GM23338 (cell line): ENCODE measurements at regions not wholly inside any gene's neighbourhood (a gene's known extent, or its start where the extent isn't known, plus 50 kb on each side); places are given as distances from the start of the nearest gene placed in this dataset.

ENCODE experiments used
- ATAC-seq: fragments of 200-7000 bp; cut with Tn5 transposase; 3 replicates; pipeline ENCODE4 v1.9.1; 2020
- DNase-seq: peaks from one replicate; pipeline ENCODE4 v3.0.0-alpha.2; 2015; ENCODE audit warnings: low spot score
- H2AFZ ChIP-seq: fragments of 200-600 bp; sonication (generic); 2 replicates; pipeline ENCODE4 v1.8.0; 2016; ENCODE audit warnings: antibody characterized with exemption, mild to moderate bottlenecking, moderate library complexity
- H3F3A ChIP-seq: fragments of 200-600 bp; sonication (generic); replicated peaks from 2 replicates; pipeline ENCODE4 v1.8.0; 2017; ENCODE audit warnings: antibody characterized with exemption, mixed run types, low read depth
- H3K27ac ChIP-seq: fragments of 200-600 bp; sonication (generic); 2 replicates; pipeline ENCODE4 v1.6.1; 2016; ENCODE audit warnings: low read depth
- H3K27me3 ChIP-seq: fragments of 200-600 bp; sonication (generic); 2 replicates; pipeline ENCODE4 v1.8.0; 2016; ENCODE audit warnings: mild to moderate bottlenecking, mixed run types, moderate library complexity; ENCODE audit not compliant: insufficient read depth
- H3K36me3 ChIP-seq: fragments of 200-600 bp; sonication (generic); 2 replicates; pipeline ENCODE4 v1.8.0; 2016; ENCODE audit warnings: mild to moderate bottlenecking; ENCODE audit not compliant: insufficient read depth
- H3K4me1 ChIP-seq: fragments of 200-600 bp; sonication (generic); 2 replicates; pipeline ENCODE4 v1.8.0; 2016; ENCODE audit warnings: mild to moderate bottlenecking, moderate library complexity; ENCODE audit not compliant: insufficient read depth
- H3K4me2 ChIP-seq: fragments of 200-600 bp; sonication (generic); 2 replicates; pipeline ENCODE4 v1.7.1; 2017; ENCODE audit warnings: mixed run types
- H3K4me3 ChIP-seq: fragments of 200-600 bp; sonication (generic); 2 replicates; pipeline ENCODE4 v1.6.1; 2016; ENCODE audit warnings: mixed run types
- H3K79me2 ChIP-seq: fragments of 200-600 bp; sonication (generic); replicated peaks from 2 replicates; pipeline ENCODE4 v1.8.0; 2017; ENCODE audit warnings: mild to moderate bottlenecking; ENCODE audit not compliant: insufficient read depth
- H3K9me2 ChIP-seq: fragments of 200-600 bp; sonication (generic); 2 replicates; pipeline ENCODE4 v1.8.0; 2017; ENCODE audit not compliant: insufficient read depth
- H4K20me1 ChIP-seq: fragments of 200-600 bp; sonication (generic); replicated peaks from 2 replicates; pipeline ENCODE4 v1.8.0; 2017; ENCODE audit warnings: mild to moderate bottlenecking; ENCODE audit not compliant: insufficient read depth
- H3K27ac Mint-ChIP-seq: 2 replicates; pipeline ENCODE4 v1.8.0; 2020; ENCODE audit warnings: inconsistent platforms, mild to moderate bottlenecking, moderate library complexity, mixed read lengths
- H3K27me3 Mint-ChIP-seq: 3 replicates; pipeline ENCODE4 v1.8.0; 2022; ENCODE audit warnings: low read depth, mild to moderate bottlenecking, moderate library complexity, mixed read lengths, inconsistent platforms; ENCODE audit not compliant: insufficient read depth, poor library complexity
- H3K36me3 Mint-ChIP-seq: 3 replicates; pipeline ENCODE4 v1.8.0; 2021; ENCODE audit warnings: low read depth, mild to moderate bottlenecking, inconsistent platforms, moderate library complexity, mixed read lengths
- H3K4me1 Mint-ChIP-seq: 3 replicates; pipeline ENCODE4 v1.8.0; 2020; ENCODE audit warnings: mild to moderate bottlenecking, inconsistent platforms, mixed read lengths
- H3K4me3 Mint-ChIP-seq: 3 replicates; pipeline ENCODE4 v1.8.0; 2021; ENCODE audit warnings: moderate library complexity, mild to moderate bottlenecking, inconsistent platforms, mixed read lengths
- H3K9me3 Mint-ChIP-seq: 3 replicates; pipeline ENCODE4 v1.8.0; 2020; ENCODE audit warnings: moderate library complexity, mild to moderate bottlenecking, inconsistent platforms, mixed read lengths
- CREB1 ChIP-seq: fragments of 250-450 bp; sonication (Bioruptor Pico); IDR thresholded peaks from 2 replicates; pipeline ENCODE4 v1.5.0; 2020; ENCODE audit warnings: low read depth, mild to moderate bottlenecking, moderate library complexity
- EZH2 ChIP-seq: fragments of 200-600 bp; sonication (generic); IDR thresholded peaks from one replicate; pipeline ENCODE4 v1.8.0; 2017; ENCODE audit warnings: antibody characterized with exemption, mild to moderate bottlenecking, low read depth; ENCODE audit not compliant: unreplicated experiment
- EZH2phosphoT487 ChIP-seq: fragments of 200-600 bp; sonication (generic); IDR thresholded peaks from one replicate; pipeline ENCODE4 v1.8.1; 2018; ENCODE audit warnings: antibody characterized with exemption; ENCODE audit not compliant: unreplicated experiment
- JUNB ChIP-seq: IDR thresholded peaks from one replicate; pipeline ENCODE4 v1.6.1; 2016; ENCODE audit warnings: antibody characterized with exemption; ENCODE audit not compliant: unreplicated experiment
- NANOG ChIP-seq: IDR thresholded peaks from 2 replicates; pipeline ENCODE4 v1.6.1; 2016; ENCODE audit warnings: antibody characterized with exemption, borderline replicate concordance
- POLR2AphosphoS5 ChIP-seq: IDR thresholded peaks from 2 replicates; pipeline ENCODE4 v1.6.1; 2016; ENCODE audit warnings: antibody characterized with exemption, low read depth
- STAT1 ChIP-seq: IDR thresholded peaks from one replicate; pipeline ENCODE4 v1.6.1; 2016; ENCODE audit warnings: antibody characterized with exemption; ENCODE audit not compliant: unreplicated experiment
- ZNF114 ChIP-seq: fragments of 250-450 bp; sonication (Bioruptor Pico); IDR thresholded peaks from 2 replicates; pipeline ENCODE4 v1.5.0; 2020; ENCODE audit warnings: mild to moderate bottlenecking, moderate library complexity
- ZNF331 ChIP-seq: fragments of 250-450 bp; sonication (Bioruptor Pico); IDR thresholded peaks from 2 replicates; pipeline ENCODE4 v1.5.0; 2020; ENCODE audit warnings: low read depth, mild to moderate bottlenecking, moderate library complexity
- TF ChIP-seq, protein P1 (sequence below), 2 experiments: fragments of 200-600 bp in 1 of 2; sonication (generic) in 1 of 2; conservative IDR thresholded peaks; 2 replicates each; pipeline versions ENCODE4 v1.5.1 to v1.6.1; 2016 to 2017; ENCODE audit warnings: antibody characterized with exemption in 2 of 2, low read depth in 2 of 2, mild to moderate bottlenecking in 2 of 2, moderate library complexity in 1 of 2
- TF ChIP-seq, protein P2 (sequence below): IDR thresholded peaks from one replicate; pipeline ENCODE4 v1.6.1; 2018; ENCODE audit warnings: antibody characterized with exemption; ENCODE audit not compliant: unreplicated experiment
- TF ChIP-seq, protein P3 (sequence below): fragments of 250-450 bp; sonication (Bioruptor Pico); IDR thresholded peaks from 2 replicates; pipeline ENCODE4 v1.5.0; 2020; ENCODE audit warnings: mild to moderate bottlenecking, moderate library complexity
- TF ChIP-seq, protein P4 (sequence below): IDR thresholded peaks from 2 replicates; pipeline ENCODE4 v1.6.1; 2016; ENCODE audit warnings: antibody characterized with exemption

DNA sequence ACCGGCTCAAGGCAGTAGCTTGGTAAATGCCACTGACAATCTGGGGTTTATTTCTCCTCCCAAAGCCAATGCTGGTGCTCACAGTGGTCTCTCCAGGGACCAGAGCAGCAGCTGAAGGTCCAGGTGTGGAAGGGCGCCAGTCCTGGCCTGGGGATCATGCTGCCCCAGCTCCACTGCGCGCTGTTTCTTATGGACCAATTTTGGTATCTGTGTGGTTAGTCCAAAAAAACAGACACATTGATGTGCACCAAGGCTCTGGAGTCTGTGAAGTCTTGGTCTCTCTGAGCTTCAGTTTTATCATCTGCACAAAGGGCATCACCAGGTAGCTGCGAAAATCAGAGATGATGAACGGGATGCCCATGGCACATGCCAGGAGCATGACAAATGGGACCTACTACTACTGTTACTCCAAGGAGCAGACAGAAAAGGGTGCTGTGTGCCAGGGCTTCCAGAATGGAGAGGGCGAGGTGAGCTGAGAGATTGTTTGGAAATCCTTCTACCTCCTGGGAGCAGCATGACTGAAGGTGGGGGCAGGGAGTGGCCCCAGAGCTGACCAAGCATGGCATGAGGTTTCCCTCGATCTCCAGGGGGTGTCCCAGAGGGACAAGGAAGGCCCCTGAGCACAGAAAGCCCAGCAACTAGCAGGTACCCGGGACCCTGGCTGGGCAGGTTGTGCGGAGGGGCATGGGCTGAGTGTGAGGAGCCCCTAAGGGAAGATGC is 134.3 kb upstream of the PRR20G start:
- no peak overlapping the region for H3K27ac ChIP-seq
- no peaks in the 10 kb centered on the region for H3K36me3 ChIP-seq
- peaks cover 54% of the 10 kb centered on the region for H3K4me1 Mint-ChIP-seq
- no peak overlapping the region for H3K4me3 ChIP-seq
- H3K36me3 Mint-ChIP-seq: no peaks in the 10 kb centered on the region
- H3K27ac Mint-ChIP-seq: no peak overlapping the region
- TF ChIP-seq ZNF331 (CRISPR knock-in tag) (no peak), CREB1 (CRISPR knock-in tag) (no peak), NANOG (no peak), EZH2 (no peak), EZH2phosphoT487 (no peak), ZNF114 (CRISPR knock-in tag) (no peak), JUNB (no peak), STAT1 (no peak), POLR2AphosphoS5 (no peak)
- TF ChIP-seq, protein P1, sequence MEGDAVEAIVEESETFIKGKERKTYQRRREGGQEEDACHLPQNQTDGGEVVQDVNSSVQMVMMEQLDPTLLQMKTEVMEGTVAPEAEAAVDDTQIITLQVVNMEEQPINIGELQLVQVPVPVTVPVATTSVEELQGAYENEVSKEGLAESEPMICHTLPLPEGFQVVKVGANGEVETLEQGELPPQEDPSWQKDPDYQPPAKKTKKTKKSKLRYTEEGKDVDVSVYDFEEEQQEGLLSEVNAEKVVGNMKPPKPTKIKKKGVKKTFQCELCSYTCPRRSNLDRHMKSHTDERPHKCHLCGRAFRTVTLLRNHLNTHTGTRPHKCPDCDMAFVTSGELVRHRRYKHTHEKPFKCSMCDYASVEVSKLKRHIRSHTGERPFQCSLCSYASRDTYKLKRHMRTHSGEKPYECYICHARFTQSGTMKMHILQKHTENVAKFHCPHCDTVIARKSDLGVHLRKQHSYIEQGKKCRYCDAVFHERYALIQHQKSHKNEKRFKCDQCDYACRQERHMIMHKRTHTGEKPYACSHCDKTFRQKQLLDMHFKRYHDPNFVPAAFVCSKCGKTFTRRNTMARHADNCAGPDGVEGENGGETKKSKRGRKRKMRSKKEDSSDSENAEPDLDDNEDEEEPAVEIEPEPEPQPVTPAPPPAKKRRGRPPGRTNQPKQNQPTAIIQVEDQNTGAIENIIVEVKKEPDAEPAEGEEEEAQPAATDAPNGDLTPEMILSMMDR (conservative IDR thresholded peaks at IDR 0.05; ENCODE audit: low read depth in 2 of 2): no peak
- TF ChIP-seq, protein P2, sequence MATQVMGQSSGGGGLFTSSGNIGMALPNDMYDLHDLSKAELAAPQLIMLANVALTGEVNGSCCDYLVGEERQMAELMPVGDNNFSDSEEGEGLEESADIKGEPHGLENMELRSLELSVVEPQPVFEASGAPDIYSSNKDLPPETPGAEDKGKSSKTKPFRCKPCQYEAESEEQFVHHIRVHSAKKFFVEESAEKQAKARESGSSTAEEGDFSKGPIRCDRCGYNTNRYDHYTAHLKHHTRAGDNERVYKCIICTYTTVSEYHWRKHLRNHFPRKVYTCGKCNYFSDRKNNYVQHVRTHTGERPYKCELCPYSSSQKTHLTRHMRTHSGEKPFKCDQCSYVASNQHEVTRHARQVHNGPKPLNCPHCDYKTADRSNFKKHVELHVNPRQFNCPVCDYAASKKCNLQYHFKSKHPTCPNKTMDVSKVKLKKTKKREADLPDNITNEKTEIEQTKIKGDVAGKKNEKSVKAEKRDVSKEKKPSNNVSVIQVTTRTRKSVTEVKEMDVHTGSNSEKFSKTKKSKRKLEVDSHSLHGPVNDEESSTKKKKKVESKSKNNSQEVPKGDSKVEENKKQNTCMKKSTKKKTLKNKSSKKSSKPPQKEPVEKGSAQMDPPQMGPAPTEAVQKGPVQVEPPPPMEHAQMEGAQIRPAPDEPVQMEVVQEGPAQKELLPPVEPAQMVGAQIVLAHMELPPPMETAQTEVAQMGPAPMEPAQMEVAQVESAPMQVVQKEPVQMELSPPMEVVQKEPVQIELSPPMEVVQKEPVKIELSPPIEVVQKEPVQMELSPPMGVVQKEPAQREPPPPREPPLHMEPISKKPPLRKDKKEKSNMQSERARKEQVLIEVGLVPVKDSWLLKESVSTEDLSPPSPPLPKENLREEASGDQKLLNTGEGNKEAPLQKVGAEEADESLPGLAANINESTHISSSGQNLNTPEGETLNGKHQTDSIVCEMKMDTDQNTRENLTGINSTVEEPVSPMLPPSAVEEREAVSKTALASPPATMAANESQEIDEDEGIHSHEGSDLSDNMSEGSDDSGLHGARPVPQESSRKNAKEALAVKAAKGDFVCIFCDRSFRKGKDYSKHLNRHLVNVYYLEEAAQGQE: no peak
- TF ChIP-seq, protein P3, sequence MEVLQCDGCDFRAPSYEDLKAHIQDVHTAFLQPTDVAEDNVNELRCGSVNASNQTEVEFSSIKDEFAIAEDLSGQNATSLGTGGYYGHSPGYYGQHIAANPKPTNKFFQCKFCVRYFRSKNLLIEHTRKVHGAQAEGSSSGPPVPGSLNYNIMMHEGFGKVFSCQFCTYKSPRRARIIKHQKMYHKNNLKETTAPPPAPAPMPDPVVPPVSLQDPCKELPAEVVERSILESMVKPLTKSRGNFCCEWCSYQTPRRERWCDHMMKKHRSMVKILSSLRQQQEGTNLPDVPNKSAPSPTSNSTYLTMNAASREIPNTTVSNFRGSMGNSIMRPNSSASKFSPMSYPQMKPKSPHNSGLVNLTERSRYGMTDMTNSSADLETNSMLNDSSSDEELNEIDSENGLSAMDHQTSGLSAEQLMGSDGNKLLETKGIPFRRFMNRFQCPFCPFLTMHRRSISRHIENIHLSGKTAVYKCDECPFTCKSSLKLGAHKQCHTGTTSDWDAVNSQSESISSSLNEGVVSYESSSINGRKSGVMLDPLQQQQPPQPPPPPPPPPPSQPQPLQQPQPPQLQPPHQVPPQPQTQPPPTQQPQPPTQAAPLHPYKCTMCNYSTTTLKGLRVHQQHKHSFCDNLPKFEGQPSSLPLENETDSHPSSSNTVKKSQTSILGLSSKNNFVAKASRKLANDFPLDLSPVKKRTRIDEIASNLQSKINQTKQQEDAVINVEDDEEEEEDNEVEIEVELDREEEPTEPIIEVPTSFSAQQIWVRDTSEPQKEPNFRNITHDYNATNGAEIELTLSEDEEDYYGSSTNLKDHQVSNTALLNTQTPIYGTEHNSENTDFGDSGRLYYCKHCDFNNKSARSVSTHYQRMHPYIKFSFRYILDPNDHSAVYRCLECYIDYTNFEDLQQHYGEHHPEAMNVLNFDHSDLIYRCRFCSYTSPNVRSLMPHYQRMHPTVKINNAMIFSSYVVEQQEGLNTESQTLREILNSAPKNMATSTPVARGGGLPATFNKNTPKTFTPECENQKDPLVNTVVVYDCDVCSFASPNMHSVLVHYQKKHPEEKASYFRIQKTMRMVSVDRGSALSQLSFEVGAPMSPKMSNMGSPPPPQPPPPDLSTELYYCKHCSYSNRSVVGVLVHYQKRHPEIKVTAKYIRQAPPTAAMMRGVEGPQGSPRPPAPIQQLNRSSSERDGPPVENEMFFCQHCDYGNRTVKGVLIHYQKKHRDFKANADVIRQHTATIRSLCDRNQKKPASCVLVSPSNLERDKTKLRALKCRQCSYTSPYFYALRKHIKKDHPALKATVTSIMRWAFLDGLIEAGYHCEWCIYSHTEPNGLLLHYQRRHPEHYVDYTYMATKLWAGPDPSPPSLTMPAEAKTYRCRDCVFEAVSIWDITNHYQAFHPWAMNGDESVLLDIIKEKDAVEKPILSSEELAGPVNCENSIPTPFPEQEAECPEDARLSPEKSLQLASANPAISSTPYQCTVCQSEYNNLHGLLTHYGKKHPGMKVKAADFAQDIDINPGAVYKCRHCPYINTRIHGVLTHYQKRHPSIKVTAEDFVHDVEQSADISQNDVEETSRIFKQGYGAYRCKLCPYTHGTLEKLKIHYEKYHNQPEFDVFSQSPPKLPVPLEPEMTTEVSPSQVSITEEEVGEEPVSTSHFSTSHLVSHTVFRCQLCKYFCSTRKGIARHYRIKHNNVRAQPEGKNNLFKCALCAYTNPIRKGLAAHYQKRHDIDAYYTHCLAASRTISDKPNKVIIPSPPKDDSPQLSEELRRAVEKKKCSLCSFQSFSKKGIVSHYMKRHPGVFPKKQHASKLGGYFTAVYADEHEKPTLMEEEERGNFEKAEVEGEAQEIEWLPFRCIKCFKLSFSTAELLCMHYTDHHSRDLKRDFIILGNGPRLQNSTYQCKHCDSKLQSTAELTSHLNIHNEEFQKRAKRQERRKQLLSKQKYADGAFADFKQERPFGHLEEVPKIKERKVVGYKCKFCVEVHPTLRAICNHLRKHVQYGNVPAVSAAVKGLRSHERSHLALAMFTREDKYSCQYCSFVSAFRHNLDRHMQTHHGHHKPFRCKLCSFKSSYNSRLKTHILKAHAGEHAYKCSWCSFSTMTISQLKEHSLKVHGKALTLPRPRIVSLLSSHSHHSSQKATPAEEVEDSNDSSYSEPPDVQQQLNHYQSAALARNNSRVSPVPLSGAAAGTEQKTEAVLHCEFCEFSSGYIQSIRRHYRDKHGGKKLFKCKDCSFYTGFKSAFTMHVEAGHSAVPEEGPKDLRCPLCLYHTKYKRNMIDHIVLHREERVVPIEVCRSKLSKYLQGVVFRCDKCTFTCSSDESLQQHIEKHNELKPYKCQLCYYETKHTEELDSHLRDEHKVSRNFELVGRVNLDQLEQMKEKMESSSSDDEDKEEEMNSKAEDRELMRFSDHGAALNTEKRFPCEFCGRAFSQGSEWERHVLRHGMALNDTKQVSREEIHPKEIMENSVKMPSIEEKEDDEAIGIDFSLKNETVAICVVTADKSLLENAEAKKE: no peak
- TF ChIP-seq, protein P4, sequence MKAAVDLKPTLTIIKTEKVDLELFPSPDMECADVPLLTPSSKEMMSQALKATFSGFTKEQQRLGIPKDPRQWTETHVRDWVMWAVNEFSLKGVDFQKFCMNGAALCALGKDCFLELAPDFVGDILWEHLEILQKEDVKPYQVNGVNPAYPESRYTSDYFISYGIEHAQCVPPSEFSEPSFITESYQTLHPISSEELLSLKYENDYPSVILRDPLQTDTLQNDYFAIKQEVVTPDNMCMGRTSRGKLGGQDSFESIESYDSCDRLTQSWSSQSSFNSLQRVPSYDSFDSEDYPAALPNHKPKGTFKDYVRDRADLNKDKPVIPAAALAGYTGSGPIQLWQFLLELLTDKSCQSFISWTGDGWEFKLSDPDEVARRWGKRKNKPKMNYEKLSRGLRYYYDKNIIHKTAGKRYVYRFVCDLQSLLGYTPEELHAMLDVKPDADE: no peak
- H3K9me3 Mint-ChIP-seq: no peaks in the 10 kb centered on the region
- no peak overlapping the region for H3K4me2 ChIP-seq
- peaks cover 21% of the 10 kb centered on the region for H3K27me3 Mint-ChIP-seq
- H3K79me2 ChIP-seq: no peaks in the 10 kb centered on the region
- H2AFZ ChIP-seq: peak overlapping the region; percentile 63; the same call in 1 of the 2 replicates
- ATAC-seq: no peak
- H3K9me2 ChIP-seq: no peaks in the 10 kb centered on the region
- H3K4me1 ChIP-seq: peaks cover 7% of the 10 kb centered on the region; the same call in 1 of the 2 replicates
- DNase-seq: no peak
- no peaks in the 10 kb centered on the region for H3K27me3 ChIP-seq
- no peaks in the 10 kb centered on the region for H3F3A ChIP-seq
- no peaks in the 10 kb centered on the region for H4K20me1 ChIP-seq
- H3K4me3 Mint-ChIP-seq: no peak overlapping the region; the same call in 2 of the 3 replicates
